Panc1 (cell line): ENCODE measurements at regions not wholly inside any gene's neighbourhood (a gene's known extent, or its start where the extent isn't known, plus 50 kb on each side); places are given as distances from the start of the nearest gene placed in this dataset.
A peak's percentile ranks its signal among the peaks of the same experiment; 100 is the strongest.

Experiments
- CTCF ChIP-seq: fragments of 450-650 bp; IDR thresholded peaks from 2 replicates; pipeline ENCODE4 v1.5.1; 2017; ENCODE audit warnings: mild to moderate bottlenecking
- SIN3A ChIP-seq: IDR thresholded peaks from 2 replicates; pipeline ENCODE4 v1.6.1; 2012; ENCODE audit warnings: low read depth, mild to moderate bottlenecking, low read length, moderate library complexity, borderline replicate concordance; ENCODE audit not compliant: insufficient read depth

GRCh38 chr2:18455236-18455862, 105.1 kb downstream of the RDH14 start:
- TF ChIP-seq CTCF (peak; percentile 10; the same call in 1 of the 2 replicates), SIN3A (no peak)
